Endothelial cell of umbilical vein (primary cell): ENCODE measurements at regions not wholly inside any gene's neighbourhood (a gene's known extent, or its start where the extent isn't known, plus 50 kb on each side); places are given as distances from the start of the nearest gene placed in this dataset.

Experiments
- BruUV-seq: library from RNA; stranded (reverse); fragments of 400-500 nt; replicated peaks from 2 replicates; lab custom pipeline; 2021; lab: Mats Ljungman, UMichigan
- CTCF ChIA-PET: fragments of 300-600, 350-600 bp; sonication (Branson Sonifier 250); formaldehyde crosslinking; loops from one replicate; lab custom pipeline; 2021; ENCODE audit warnings: antibody characterized with exemption, inconsistent platforms; lab: Charles Lee
- POLR2A ChIA-PET: fragments of 300-600, 350-600 bp; sonication (Branson Sonifier 250); formaldehyde crosslinking; loops from one replicate; lab custom pipeline; 2021; ENCODE audit warnings: antibody characterized with exemption, inconsistent platforms; lab: Charles Lee
- DNase-seq: peaks from one replicate; pipeline ENCODE4 v3.0.0-alpha.2; 2011; ENCODE audit warnings: low read depth, low spot score
- FAIRE-seq: peaks from 2 replicates; lab custom pipeline; 2011; peaks lifted over from hg19 to GRCh38; lab: Jason Lieb, UNC
- H2AFZ ChIP-seq: 2 replicates; pipeline ENCODE4 v1.6.0; 2012; ENCODE audit warnings: low read depth, low read length, control low read depth, inconsistent platforms
- H3K27ac ChIP-seq: 2 replicates; pipeline ENCODE4 v1.5.1; 2011; ENCODE audit warnings: low read depth, mild to moderate bottlenecking, control low read depth, low read length, moderate library complexity; ENCODE audit not compliant: insufficient read depth
- H3K27me3 ChIP-seq, 2 experiments: 2 replicates each; pipeline versions ENCODE4 v1.6.0 to v1.6.1; 2011; ENCODE audit warnings: low read length in 2 of 2, mixed read lengths in 1 of 2; ENCODE audit not compliant: control insufficient read depth in 2 of 2, insufficient read depth in 2 of 2
- H3K36me3 ChIP-seq, 2 experiments: 2 replicates in 1 of 2; 3 replicates in 1 of 2; pipeline ENCODE4 v1.5.1; 2011; ENCODE audit warnings: low read length in 2 of 2, mild to moderate bottlenecking in 1 of 2, moderate library complexity in 1 of 2; ENCODE audit not compliant: control insufficient read depth in 2 of 2, insufficient read depth in 2 of 2; ENCODE audit errors: extremely low read depth in 1 of 2
- H3K4me1 ChIP-seq: 3 replicates; pipeline ENCODE4 v1.5.1; 2011; ENCODE audit warnings: mild to moderate bottlenecking, low read length; ENCODE audit not compliant: control insufficient read depth, insufficient read depth; ENCODE audit errors: extremely low read depth
- H3K4me2 ChIP-seq: 2 replicates; pipeline ENCODE4 v1.6.1; 2011; ENCODE audit warnings: low read length, control low read depth, mixed read lengths; ENCODE audit not compliant: insufficient read depth
- H3K4me3 ChIP-seq, 3 experiments: fragments of 200-600 bp in 1 of 3; sonication (generic), shearing (Covaris generic) in 1 of 3; replicated peaks in 1 of 3; 2 replicates each; pipeline ENCODE4 v1.5.1; 2011 to 2016; ENCODE audit warnings: control low read depth in 3 of 3, low read length in 3 of 3, mild to moderate bottlenecking in 2 of 3, inconsistent platforms in 1 of 3, low read depth in 1 of 3, moderate library complexity in 1 of 3; ENCODE audit not compliant: insufficient read depth in 1 of 3
- H3K79me2 ChIP-seq: 2 replicates; pipeline ENCODE4 v1.6.0; 2012; ENCODE audit warnings: low read length, inconsistent platforms; ENCODE audit not compliant: control insufficient read depth, insufficient read depth
- H3K9ac ChIP-seq: replicated peaks from 2 replicates; pipeline ENCODE3; 2011; ENCODE audit warnings: low read length, control low read depth; ENCODE audit not compliant: insufficient read depth; ENCODE audit errors: extremely low read depth
- H3K9me1 ChIP-seq: replicated peaks from 3 replicates; pipeline ENCODE4 v1.6.0; 2011; ENCODE audit warnings: mild to moderate bottlenecking, low read length; ENCODE audit not compliant: control insufficient read depth, insufficient read depth; ENCODE audit errors: extremely low read depth
- H3K9me3 ChIP-seq: replicated peaks from 2 replicates; pipeline ENCODE4 v1.5.1; 2012; ENCODE audit warnings: low read length, inconsistent platforms; ENCODE audit not compliant: control insufficient read depth, insufficient read depth
- H4K20me1 ChIP-seq: replicated peaks from 2 replicates; pipeline ENCODE3; 2011; ENCODE audit warnings: mild to moderate bottlenecking, low read length; ENCODE audit not compliant: control insufficient read depth, insufficient read depth; ENCODE audit errors: extremely low read depth
- JUN ChIP-seq: IDR thresholded peaks from 2 replicates; pipeline ENCODE4 v1.6.1; 2011; ENCODE audit warnings: borderline replicate concordance, low read depth; ENCODE audit not compliant: insufficient read length, insufficient read depth
- MAX ChIP-seq: IDR thresholded peaks from 2 replicates; pipeline ENCODE4 v1.6.1; 2011; ENCODE audit not compliant: insufficient read depth, insufficient read length
- POLR2A ChIP-seq: IDR thresholded peaks from 2 replicates; pipeline ENCODE4 v1.6.1; 2012; ENCODE audit warnings: low read depth, mild to moderate bottlenecking, control low read depth, low read length
- POLR2AphosphoS5 ChIP-seq: IDR thresholded peaks from 2 replicates; pipeline ENCODE4 v1.6.1; 2012; ENCODE audit warnings: low read depth, mild to moderate bottlenecking, control low read depth, low read length, moderate library complexity; ENCODE audit not compliant: insufficient read depth
- dilution Hi-C: fragments of 300-500 bp; cut with MboI; formaldehyde crosslinking; loops from one replicate; pipeline ENCODE4 v1.15.0; 2019; ENCODE audit warnings: low sequenced_read_pairs; ENCODE audit not compliant: extremely low pct_ligation_motif_present
- intact Hi-C: fragments of 100-400 bp; cut with micrococcal nuclease; formaldehyde crosslinking; loops from one replicate; pipeline ENCODE4 v1.10.0; 2022

GRCh38 chr11:44464741-44465140 is 100.7 kb upstream of the CD82 start:
- dilution Hi-C loops: no loop called here
- CTCF ChIA-PET: no interaction called here
- DNase-seq: no peak
- Histone ChIP-seq H3K79me2 (no peaks in the 10 kb centered on the region), H3K9ac (no peak overlapping the region), H3K9me3 (no peaks in the 10 kb centered on the region), H4K20me1 (no peaks in the 10 kb centered on the region), H3K36me3 (no peaks in the 10 kb centered on the region), H3K27me3 (no peaks in the 10 kb centered on the region), H3K4me1 (no peaks in the 10 kb centered on the region), H3K9me1 (no peaks in the 10 kb centered on the region), H3K27ac (no peak overlapping the region), H3K4me3 (no peak overlapping the region), H3K4me2 (no peak overlapping the region), H2AFZ (no peak overlapping the region)
- POLR2A ChIA-PET: no interaction called here
- TF ChIP-seq POLR2AphosphoS5 (no peak), MAX (no peak)
- peak; percentile 15 for FAIRE-seq
- intact Hi-C loops: no loop called here
- BruUV-seq: no TSS peak

- no peaks in the 10 kb centered on the region for H3K9me1 ChIP-seq
- H3K27me3 ChIP-seq: peaks cover 0 to 4% of the 10 kb centered on the region in 2 experiments
- ChIA-PET CTCF (no interaction called here), POLR2A (no interaction called here)
- no TSS peak for BruUV-seq
- H3K9ac ChIP-seq: no peak overlapping the region
- no peak overlapping the region for H3K27ac ChIP-seq
- no peaks in the 10 kb centered on the region for H3K36me3 ChIP-seq
- H4K20me1 ChIP-seq: no peaks in the 10 kb centered on the region
- no peak for DNase-seq
- TF ChIP-seq JUN (no peak), POLR2A (no peak)
- no peaks in the 10 kb centered on the region for H3K9me3 ChIP-seq
- no peak overlapping the region for H3K4me2 ChIP-seq
- dilution Hi-C loops: no loop called here
- FAIRE-seq: no peak
- intact Hi-C loops: no loop called here
- no peak overlapping the region for H3K4me3 ChIP-seq
- H3K79me2 ChIP-seq: no peaks in the 10 kb centered on the region
- H3K4me1 ChIP-seq: no peaks in the 10 kb centered on the region
- no peak overlapping the region for H2AFZ ChIP-seq
These were observed 98.8 kb upstream of the CD82 start for GRCh38 chr11:44466531-44467205.
